Kidney (tissue), 13 donors: ENCODE measurements at regions not wholly inside any gene's neighbourhood (a gene's known extent, or its start where the extent isn't known, plus 50 kb on each side); places are given as distances from the start of the nearest gene placed in this dataset.

Experiments
- DNase-seq, 5 donors: peaks; one replicate each; pipeline ENCODE4 v3.0.0-alpha.2; 2013 to 2020
- FAIRE-seq: peaks from 2 replicates; lab custom pipeline; 2012; peaks lifted over from hg19 to GRCh38; lab: Jason Lieb, UNC
- H3K27ac ChIP-seq, 2 donors: one replicate each; pipeline ENCODE4 v1.7.0; 2013; ENCODE audit warnings: low read depth in 2 of 2, low read length in 2 of 2, inconsistent platforms in 1 of 2
- H3K27me3 ChIP-seq: one replicate; pipeline ENCODE4 v1.7.1; 2013; ENCODE audit warnings: low read length, inconsistent platforms; ENCODE audit not compliant: control insufficient read depth, insufficient read depth
- H3K36me3 ChIP-seq, 3 donors: one replicate each; pipeline versions ENCODE4 v1.7.0 to v1.7.1; 2013; ENCODE audit warnings: low read length in 3 of 3, control low read depth in 1 of 3, inconsistent platforms in 1 of 3; ENCODE audit not compliant: insufficient read depth in 3 of 3, control insufficient read depth in 2 of 3
- H3K4me1 ChIP-seq, 3 donors: one replicate each; pipeline versions ENCODE4 v1.7.0 to v1.7.1; 2013; ENCODE audit warnings: low read length in 3 of 3, inconsistent platforms in 1 of 3, low read depth in 1 of 3; ENCODE audit not compliant: control insufficient read depth in 2 of 3, insufficient read depth in 2 of 3
- H3K4me3 ChIP-seq, 3 donors: one replicate each; pipeline versions ENCODE4 v1.7.0 to v1.8.1; 2013; ENCODE audit warnings: low read length in 3 of 3, control low read depth in 1 of 3, inconsistent platforms in 1 of 3
- H3K9ac ChIP-seq, 3 donors: one replicate each; pipeline versions ENCODE4 v1.7.0 to v1.7.1; 2013; ENCODE audit warnings: low read length in 3 of 3, control low read depth in 1 of 3, inconsistent platforms in 1 of 3
- H3K9me3 ChIP-seq, 3 donors: one replicate each; pipeline versions ENCODE4 v1.7.0 to v1.7.1; 2013; ENCODE audit warnings: low read length in 3 of 3, control low read depth in 1 of 3, inconsistent platforms in 1 of 3; ENCODE audit not compliant: control insufficient read depth in 2 of 3, insufficient read depth in 1 of 3
- CTCF ChIP-seq: IDR thresholded peaks from 3 replicates; pipeline ENCODE4 v1.5.1; 2012; ENCODE audit warnings: mild to moderate bottlenecking, moderate library complexity, borderline replicate concordance; ENCODE audit not compliant: insufficient read depth; ENCODE audit errors: extremely low read depth
- intact Hi-C: fragments of 100-400 bp; cut with DNase I; formaldehyde crosslinking; loops from one replicate; pipeline ENCODE4 v1.11.1; 2022
- donor health status: control.
- donor health status: control.
- donor health status: control.
- donor health status: control.
- donor health status: control.
- donor health status: DM: yes; HTN: yes; CAD: no.
- donor health status: Normal renal cell carcinoma (clear cell type).

DNA sequence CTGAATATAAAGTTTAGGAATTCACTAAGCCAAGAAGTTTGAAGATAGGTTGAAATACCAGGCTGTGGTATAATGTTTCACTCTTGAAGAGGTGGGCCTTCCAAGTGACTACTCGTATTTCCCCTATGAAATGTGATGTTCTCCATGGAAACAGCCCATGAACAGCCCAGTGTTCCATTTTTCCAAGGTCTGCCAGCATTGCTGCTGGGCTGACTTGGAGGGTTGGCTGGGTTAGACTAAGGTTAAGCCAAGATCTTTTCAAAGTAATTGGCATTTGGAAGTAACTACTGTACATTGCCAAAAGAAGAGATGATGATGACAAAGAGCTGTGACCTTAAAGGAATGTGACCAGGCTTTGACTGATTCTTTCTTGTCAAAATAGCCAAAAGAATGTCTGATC, 73.8 kb downstream of the RPE65 start:
- H3K36me3 ChIP-seq: no peaks in the 10 kb centered on the region
- no peaks in the 10 kb centered on the region for H3K27me3 ChIP-seq
- H3K27ac ChIP-seq: no peak overlapping the region
- no peaks in the 10 kb centered on the region for H3K4me1 ChIP-seq
- no peak overlapping the region for H3K9ac ChIP-seq
- H3K9me3 ChIP-seq: no peaks in the 10 kb centered on the region
- TF ChIP-seq CTCF: no peak
- intact Hi-C loops: no loop called here
- DNase-seq: peak in 1 of 5 donors; percentile 5
- H3K4me3 ChIP-seq: no peak overlapping the region
- FAIRE-seq: no peak

GRCh38 chr1:68373173-68373572, 76.6 kb downstream of the RPE65 start:
- H3K4me3 ChIP-seq: no peak overlapping the region
- no peaks in the 10 kb centered on the region for H3K4me1 ChIP-seq
- H3K9me3 ChIP-seq: no peaks in the 10 kb centered on the region
- no peaks in the 10 kb centered on the region for H3K36me3 ChIP-seq
- intact Hi-C loops: no loop called here
- FAIRE-seq (no peak), DNase-seq (peak in 1 of 5 donors; percentile 67)
- no peak overlapping the region for H3K9ac ChIP-seq
- H3K27me3 ChIP-seq: no peaks in the 10 kb centered on the region
- no peak for TF ChIP-seq CTCF
- no peak overlapping the region for H3K27ac ChIP-seq

DNA sequence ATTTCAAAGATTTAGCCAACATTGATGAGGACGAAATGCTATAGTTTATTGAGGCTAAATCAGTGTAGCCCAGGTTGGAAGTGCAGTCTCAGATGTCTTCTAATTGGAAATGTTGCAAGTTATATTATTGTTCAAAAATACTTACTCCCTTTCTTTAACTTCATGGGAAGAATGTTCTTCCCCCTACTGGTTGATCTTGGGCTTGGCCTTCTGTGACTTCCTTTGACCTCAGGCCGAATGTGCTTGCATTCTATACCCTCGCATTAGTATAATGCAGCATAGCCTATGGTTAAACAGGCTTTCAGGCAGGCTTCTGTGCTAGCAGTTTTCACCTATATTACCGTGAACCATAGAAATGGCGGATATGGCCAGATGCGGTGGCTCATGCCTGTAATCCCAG, 77.3 kb downstream of the RPE65 start:
- intact Hi-C loops: no loop called here
- no peak for TF ChIP-seq CTCF
- Histone ChIP-seq H3K27ac (no peak overlapping the region), H3K36me3 (no peaks in the 10 kb centered on the region), H3K9me3 (no peaks in the 10 kb centered on the region), H3K4me3 (no peak overlapping the region), H3K27me3 (no peaks in the 10 kb centered on the region), H3K9ac (no peak overlapping the region), H3K4me1 (no peaks in the 10 kb centered on the region)
- FAIRE-seq (no peak), DNase-seq (no peak)
